NOMO-1 (cell line): ENCODE measurements at regions not wholly inside any gene's neighbourhood (a gene's known extent, or its start where the extent isn't known, plus 50 kb on each side); places are given as distances from the start of the nearest gene placed in this dataset.

ENCODE experiments used
- DNase-seq, 2 experiments: peaks; one replicate each; lab custom pipeline; 2025; ENCODE audit not compliant: unreplicated experiment in 2 of 2; lab: John Stamatoyannopoulos, UW

- DNase-seq: no peak
Measured at GRCh38 chr2:34102339-34102738, 503.2 kb upstream of the FAM98A start.

- DNase-seq: no peak
Measured at GRCh38 chr2:34099377-34099776, 500.3 kb upstream of the FAM98A start.

- no peak for DNase-seq
Measured at GRCh38 chr2:34098256-34098655, 499.2 kb upstream of the FAM98A start.

GRCh38 chr2:34096562-34097171 lies 497.6 kb upstream of the FAM98A start:
- peak in 1 of 2 experiments; percentile 46 for DNase-seq

GRCh38 chr2:34093790-34094189 lies 494.7 kb upstream of the FAM98A start:
- no peak for DNase-seq

DNA sequence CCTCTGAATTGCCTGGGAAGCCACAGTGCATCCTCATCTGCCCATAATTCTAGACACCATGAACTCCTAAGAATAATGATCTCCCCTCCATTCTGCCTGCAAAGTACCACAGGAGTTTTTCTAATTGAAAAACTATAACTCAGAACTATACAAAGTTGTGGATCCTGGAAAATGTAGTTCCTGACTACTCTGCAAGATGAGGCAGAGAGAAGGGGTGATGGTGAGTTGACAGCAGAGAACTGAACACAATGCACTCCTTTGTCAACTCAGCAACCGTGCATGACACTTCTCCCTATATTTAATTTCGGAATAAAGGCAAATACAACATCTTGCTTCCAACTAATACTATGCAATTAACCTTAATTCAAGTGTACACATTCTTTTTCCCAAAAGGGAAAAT lies 471.1 kb upstream of the FAM98A start:
- DNase-seq: no peak

DNA sequence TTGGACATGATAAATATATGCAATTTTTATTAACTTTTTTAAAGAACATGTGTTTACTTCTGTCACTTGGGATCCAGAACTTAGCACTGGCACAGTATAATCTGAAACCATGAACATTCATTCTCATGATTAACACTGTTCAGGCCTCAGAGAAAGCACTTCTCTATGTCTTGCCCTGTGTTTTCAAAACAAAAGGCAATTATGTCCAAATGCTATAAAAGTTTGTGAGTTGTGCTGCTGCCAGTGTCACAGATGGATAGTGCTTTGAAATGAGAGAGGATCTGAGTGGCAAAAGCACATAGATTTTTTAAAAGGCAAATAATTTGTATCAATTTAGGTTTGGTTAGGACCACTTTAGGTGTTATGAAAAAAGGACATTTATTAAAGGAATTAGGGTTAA lies 470.5 kb upstream of the FAM98A start:
- no peak for DNase-seq

GRCh38 chr2:34050413-34050812 lies 451.3 kb upstream of the FAM98A start:
- DNase-seq: no peak

DNA sequence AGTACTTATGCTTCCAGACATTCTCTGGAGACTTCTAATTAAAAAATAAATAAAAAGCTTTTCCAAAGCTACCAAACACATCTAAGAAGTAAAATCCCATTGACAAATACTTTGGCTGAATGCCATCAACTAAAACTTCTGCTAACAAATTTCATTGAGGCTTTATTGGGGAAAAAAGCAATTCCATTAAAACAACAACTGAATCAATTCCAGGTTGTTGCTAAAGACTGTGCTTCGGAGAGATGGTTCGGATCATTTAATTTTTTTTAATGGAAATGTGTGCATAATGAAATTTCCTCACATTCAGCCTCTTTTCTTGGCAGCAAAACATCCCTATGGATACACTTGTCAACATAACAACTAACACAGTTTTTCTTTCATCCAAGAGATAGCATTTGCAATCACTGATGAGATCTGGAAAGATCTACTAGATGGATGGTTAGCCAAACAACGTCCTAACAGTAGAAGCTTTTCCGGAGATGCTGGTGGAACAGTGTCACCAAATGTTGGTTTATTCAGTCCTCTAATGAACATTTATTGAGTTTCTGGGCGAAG lies 446.1 kb upstream of the FAM98A start:
- no peak for DNase-seq

GRCh38 chr2:34037886-34038285 lies 438.8 kb upstream of the FAM98A start:
- DNase-seq: no peak

GRCh38 chr2:34037157-34037556 lies 438.1 kb upstream of the FAM98A start:
- no peak for DNase-seq

- DNase-seq: no peak
Measured at GRCh38 chr2:34031097-34031496, 432.0 kb upstream of the FAM98A start.

DNA sequence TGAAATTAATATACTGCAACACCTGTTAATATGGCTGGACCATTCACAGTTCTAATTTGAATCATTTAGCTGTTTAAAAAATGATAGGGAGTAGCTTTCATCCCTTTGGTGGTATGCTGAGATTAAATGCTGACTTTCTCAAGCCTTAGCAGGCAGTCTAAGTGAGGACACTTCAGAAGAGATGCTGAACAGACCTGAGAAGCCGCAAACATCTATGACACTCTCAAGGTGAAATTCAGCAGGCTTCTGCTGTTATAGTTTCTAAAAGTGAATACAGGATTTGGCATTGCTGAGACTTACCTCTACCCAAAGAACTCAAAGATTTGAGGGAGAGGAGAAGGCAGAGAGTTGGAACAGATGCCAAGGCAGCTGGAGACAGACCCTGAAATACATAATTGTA lies 431.2 kb upstream of the FAM98A start:
- no peak for DNase-seq

GRCh38 chr2:34029073-34029472 lies 430.0 kb upstream of the FAM98A start:
- no peak for DNase-seq

GRCh38 chr2:34025196-34025595 lies 426.1 kb upstream of the FAM98A start:
- no peak for DNase-seq

- no peak for DNase-seq
Measured at GRCh38 chr2:34012715-34013302, 413.7 kb upstream of the FAM98A start.

- DNase-seq: no peak
Measured at GRCh38 chr2:34011684-34012083, 412.6 kb upstream of the FAM98A start.

GRCh38 chr2:34005901-34006300 lies 406.8 kb upstream of the FAM98A start:
- DNase-seq: no peak

DNA sequence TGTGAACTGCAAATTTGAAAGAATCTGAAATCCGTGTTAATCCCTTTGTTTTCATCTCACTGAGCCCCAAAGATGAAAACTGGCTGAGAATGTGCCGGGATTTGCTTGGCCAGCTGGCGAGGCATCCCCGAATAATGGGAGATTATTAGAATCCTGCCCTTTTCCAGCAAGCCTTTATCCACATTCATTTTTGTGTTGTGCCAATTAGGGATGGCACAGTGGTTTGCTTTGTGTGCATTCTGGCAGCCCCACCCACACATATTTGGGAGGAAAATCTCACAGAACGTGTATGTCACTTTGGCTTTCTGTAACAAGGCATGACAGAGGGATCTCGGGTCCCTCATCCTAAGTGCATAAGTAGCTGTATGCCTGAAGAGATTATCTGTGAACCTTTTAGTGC lies 405.8 kb upstream of the FAM98A start:
- DNase-seq: no peak

- DNase-seq: no peak
Measured at GRCh38 chr2:34003795-34004194, 404.7 kb upstream of the FAM98A start.

DNA sequence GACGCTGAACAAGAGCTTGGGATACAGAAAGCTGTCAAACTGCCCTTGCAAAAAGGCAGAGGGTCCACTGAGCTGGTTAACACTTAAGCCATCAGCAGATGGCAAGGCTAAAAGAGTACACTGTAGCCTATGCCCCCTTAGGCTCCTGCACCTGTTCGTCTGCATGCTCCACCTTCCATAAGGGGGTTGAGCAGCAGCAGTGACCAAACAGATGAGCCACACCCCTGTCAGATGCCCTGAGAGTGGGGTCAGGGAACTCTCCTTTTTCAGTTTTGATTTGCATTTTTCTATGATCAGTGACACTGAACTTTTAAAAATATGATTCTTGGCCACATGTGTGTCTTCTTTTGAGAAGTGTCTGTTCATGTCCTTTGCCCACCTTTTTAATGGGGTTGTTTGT lies 402.5 kb upstream of the FAM98A start:
- DNase-seq: no peak

GRCh38 chr2:33984131-33984530 lies 385.0 kb upstream of the FAM98A start:
- DNase-seq: no peak

DNA sequence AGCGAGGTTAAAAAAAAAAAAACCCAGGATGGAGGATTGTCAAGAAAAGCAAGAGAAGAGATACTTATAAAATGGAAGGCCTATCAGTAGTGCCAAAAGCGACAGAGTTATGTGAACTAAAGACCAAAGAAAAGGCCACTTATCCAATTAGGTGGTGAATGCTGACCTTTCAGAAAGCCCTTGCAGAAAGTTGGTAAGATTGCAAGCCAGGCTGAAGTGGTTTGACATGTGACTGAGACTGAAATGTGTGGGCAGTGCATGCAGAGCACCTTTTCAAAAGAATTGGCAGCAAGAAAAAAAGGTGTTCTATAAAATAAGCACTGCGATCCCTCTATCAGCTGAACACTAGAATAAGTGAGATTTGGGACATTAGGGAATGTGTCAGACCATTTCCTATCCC lies 379.4 kb upstream of the FAM98A start:
- DNase-seq: no peak
